ENCODE measurements at regions not wholly inside any gene's neighbourhood (a gene's known extent, or its start where the extent isn't known, plus 50 kb on each side); places are given as distances from the start of the nearest gene placed in this dataset.
"Not testable (repeated sequence)": the region's sequence is repeated elsewhere in the genome, so short reads cannot be mapped to it uniquely, and the experiment has no call there.

DNA sequence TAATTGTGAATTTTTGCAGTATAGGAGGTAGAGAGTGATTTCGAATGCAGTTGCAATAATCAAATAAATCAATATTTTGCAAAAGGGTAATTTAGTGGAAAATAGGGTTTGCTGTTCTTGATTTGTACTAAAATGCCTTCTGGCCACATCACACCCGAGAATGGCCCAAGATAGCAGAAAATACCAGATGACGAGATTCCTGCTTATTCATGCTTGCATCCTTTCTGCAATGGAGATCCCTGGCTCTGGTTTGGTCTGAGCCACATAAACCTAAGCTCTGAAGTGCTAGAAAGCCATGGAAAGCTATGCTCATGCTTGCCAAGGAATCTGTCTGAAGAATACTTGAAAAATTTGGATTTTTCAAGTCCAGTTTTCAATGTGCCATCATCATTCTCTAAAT is 634.2 kb upstream of the COBL start:
- DNase-seq (ENCODE audit: low read depth in 2 of 2) = no peak

DNA sequence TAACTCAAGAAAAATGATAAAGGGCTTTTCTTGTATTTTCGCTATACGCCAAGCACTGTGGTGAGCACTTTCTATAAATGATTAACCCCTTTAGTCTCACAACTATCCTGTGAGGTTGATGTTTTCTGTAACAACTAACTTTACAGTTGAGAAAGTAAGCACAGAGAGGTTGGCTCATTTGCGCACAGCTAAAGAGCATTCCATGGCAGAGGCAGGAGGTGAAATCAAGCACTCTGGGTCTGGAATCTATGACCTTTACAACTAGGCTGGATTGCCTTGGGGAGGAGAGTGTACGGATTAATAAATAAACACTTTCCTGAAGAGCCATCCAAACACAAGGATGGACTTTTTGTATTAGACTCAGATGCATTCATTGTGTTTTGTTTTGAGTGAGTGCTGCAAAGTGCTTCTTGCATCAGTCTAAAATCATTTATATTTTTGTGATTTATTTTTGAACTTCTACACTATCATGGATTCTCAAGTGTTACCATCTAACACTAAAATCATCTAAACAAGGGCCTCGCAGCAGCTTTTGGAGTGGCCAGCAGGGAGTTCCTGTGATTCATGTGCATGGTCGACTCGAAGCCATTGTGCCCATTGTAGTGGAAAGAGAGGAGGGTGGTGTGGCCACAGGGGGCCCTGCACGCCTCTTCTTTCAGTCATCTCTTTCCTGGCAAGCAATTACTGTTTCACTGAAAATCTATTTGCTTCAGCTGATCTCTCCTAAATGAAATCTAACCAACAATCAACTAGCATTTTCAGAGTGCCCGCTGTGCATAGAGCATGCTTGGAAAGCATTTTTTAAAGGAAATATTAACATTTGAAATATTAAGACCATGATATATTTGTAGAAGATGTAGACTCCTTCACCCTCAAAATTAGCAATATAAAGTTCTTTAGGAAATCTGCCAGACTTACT is 633.4 kb upstream of the COBL start:
- no peak for DNase-seq (ENCODE audit: low read depth in 2 of 2)

DNA sequence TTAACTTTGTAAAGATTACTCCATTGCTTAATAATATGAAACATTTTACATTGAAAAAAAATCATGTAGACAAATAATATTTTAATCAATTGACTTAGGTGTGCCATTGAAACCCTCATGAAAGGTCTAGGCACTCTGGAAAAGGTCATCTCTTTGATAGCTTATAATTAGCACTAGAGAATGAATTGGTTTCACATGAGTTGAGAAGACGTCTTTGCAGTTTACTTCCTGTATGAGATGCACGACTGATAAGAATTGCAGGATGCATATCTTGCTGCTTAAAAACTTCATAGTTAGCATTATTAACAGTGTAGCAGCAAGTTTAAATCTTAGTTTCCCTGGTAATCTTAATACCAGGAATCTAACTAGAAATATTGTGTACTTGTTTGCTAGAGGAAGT is 614.2 kb upstream of the COBL start:
- DNase-seq (ENCODE audit: low read depth in 2 of 2) = no peak

DNA sequence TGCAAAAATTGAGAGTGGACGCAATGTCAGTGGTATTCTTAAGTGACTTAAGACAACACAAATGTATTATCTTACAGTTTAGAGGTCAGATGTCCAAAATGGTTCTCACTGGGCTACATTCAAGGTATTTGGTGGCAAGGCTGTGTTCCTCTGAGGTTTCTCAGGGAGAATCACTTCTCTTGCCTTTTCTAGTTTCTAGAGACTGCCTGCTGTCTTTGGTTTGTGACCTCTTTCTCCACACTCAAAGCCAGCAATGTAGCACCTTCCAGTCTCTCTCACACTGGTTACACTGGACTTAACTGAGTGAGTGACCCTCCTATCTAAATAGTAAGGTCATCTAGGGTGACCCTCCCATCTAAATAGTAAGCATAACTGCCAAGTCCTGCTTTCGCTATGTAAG is 613.2 kb upstream of the COBL start:
- DNase-seq (ENCODE audit: low read depth in 2 of 2) = no peak

DNA sequence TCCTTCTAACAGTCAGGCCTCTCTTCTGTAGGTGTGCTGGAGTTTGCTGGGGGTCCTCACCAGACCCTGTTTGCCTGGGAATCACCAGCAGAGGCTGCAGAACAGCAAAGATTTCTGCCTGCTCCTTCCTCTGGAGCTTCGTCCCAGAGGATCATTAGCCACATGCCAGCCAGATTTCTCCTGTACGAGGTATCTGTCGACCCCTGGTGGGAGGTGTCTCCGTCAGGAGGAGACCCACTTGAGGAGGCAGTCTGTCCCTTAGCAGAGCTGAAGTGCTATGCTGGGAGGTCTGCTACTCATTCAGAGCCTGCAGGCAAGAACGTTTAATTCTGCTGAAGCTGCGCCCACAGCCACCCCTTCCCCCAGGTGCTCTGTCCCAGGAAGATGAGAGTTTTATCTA is 611.1 kb upstream of the COBL start:
- DNase-seq (ENCODE audit: low read depth in 2 of 2) = no peak

DNA sequence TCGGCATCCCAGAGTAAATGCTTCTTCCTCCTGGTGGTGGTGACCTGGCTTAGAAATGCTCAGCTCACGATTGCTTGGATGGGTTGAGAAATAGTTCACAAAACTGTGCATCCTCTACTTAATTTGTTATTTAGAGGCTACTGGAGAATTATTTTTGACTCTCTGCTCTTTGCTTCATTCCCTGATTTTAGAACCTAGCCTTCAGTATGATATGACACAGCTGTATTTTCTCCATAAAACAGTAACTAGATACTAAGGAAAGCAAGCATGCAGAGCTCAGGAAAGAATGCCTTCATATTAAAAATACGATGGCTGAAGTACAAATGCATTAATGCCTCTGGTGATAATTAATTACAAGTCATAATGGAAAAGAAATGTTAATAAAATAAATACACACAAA is 602.0 kb upstream of the COBL start:
- DNase-seq (ENCODE audit: low read depth in 2 of 2) = no peak

DNA sequence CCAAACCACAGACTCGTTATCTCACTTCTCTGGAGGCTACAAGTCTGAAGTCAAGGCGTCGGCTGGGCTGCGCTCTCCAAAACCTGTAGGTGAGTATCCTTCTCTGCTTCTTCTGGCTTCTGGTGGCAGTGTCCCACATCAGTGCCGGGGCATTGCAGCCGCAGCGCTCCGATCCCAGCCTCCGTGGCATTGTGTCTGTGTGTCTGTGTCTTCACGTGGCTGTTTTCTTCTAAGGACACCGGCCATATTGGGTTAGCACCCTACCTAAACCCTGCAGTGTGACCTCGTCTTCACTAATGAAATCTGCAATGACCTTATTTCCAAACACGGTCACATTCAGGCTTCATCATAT is 584.9 kb upstream of the COBL start:
- no peak for DNase-seq (ENCODE audit: low read depth in 2 of 2)

DNA sequence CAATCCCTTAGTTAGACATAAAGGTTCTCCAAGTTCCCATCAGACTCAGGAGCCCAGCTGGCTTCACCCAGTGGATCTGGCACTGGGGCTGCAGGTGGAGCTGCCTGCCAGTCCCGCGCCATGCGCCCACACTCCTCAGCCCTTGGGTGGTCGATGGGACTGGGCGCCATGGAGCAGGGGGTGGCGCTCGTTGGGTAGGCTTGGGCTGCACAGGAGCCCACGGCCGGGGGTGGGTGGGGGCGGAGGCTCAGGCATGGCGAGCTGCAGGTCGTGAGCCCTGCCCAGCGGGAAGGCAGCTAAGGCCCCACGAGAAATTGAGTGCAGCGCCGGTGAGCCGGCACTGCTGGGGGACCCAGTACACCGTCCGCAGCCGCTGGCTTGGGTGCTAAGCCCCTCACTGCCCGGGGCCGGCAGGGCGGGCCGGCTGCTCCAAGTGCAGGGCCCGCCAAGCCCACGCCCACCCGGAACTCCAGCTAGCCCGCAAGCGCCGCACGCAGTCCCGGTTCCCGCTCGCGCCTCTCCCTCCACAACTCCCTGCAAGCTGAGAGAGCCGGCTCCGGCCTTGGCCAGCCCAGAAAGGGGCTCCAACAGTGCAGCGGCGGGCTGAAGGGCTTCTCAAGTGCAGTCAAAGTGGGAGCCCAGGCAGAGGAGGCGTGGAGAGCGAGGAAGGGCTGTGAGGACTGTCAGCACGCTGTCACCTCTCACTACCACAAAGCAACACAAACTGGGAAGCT is 584.3 kb upstream of the COBL start:
- DNase-seq (ENCODE audit: low read depth in 2 of 2) = not testable (repeated sequence)

DNA sequence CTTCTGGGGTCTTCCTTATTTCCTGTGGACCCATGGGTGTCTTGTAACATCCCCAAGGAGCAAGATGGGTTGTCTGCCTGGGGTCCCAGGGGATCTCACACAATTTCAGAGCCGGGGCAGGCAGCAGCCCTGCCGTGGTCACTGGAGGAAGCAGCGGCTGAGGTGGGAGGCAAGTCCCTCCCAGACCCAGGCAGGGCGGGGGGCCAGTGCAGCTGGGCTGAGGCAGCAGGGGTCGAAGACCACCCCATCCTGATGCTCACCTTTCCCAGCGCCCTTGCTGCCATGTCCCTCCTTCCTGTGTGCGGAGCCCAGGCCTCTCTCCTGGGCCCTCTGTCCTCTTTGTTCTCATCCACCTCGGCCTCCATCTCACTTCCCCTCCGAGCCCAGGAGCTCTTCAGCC is 583.0 kb upstream of the COBL start:
- DNase-seq (ENCODE audit: low read depth in 2 of 2) = no peak

DNA sequence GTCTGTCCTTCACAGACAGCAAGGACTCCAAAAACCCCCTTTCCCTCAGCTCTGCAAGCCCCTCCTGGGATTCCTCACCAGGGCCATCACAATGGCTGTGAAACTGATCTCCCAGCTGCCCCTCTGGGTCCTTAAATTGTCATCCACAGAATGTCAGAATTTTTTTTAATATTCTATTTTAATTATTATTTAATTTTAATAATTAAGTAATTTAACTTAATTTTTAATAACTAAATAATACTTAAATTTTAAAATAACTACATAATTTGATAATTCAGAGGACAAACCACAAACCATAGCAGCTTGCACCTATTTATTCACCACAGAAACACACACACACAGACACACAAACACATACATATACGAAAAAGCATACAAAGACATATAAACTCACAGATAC is 565.8 kb upstream of the COBL start:
- DNase-seq (ENCODE audit: low read depth in 2 of 2) = no peak

DNA sequence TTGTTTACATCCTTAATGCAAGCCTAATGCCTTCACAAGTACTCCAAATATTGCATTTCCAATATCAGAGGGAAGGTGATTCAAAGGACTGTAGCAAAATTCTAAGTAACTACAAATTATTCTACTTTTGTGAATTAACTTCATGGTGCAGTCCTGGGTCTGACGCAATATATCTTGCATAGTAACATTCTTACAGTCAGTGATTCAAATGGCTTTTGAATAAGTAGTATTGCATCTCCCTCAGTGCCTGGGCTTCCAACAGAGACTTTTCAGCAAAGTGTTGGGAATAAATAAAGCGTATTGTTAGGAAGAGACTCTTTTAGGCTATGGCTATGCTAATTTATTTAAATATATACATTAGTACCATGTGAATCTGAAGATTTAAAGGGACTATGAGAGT is 564.7 kb upstream of the COBL start:
- no peak for DNase-seq (ENCODE audit: low read depth in 2 of 2)

DNA sequence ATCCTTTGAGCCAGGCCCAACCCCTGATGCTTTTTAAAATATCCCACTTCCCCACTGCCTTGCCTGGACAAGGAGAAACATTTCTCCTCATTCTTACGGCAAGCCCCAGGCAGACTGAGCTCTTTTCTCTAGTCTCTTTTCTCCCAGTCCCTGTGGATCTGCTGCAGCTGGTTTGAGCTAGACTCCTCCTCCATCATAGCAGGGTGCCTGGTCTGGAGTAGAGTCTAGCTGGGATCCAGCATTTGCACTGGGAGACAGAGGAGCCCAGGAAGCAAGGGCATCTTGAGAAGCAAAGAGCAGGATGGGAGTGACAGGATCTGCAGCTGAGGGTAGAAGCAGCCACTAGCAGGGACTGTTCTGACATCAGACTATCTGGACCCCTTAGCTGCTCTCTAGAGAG is 562.3 kb upstream of the COBL start:
- DNase-seq (ENCODE audit: low read depth in 2 of 2) = no peak

DNA sequence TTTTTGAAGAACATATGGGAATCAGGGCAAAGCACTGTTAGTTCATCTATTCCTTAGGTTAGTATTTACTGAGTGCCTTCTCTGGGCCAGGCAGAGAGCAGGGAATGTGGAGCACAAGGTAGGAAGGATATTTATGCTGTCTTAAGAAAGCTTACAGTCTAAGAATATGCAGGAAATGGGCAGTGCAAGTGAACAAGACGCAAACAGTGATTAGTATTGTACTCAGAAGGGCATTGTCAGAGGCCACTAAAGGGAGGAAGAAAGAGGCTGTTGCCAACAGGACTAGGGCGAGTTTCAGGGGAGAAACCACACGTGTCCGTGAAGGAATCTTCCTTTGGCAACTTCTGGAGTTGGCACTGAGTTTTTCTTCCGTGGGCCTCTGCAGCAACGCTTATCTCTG is 552.8 kb upstream of the COBL start:
- DNase-seq (ENCODE audit: low read depth in 2 of 2) = no peak

DNA sequence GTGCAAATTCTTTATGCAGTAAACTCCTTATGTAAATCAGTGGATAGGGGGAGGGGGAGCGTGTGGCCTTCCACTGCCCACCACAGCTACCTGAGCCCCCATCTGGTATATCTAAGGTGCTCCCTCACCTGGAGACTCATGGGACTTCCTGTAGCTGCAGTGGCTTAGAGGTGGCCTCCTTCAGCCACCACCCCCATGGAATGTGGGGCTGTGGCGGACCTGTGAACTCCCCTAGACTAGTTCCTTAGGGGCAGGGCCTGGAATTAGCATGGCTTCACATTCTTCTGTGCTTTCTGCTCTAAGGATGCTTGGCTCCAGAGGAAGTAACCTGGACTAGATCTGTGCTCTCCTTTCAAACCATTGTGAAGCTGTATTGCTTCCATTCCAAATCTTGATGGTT is 550.5 kb upstream of the COBL start:
- DNase-seq (ENCODE audit: low read depth in 2 of 2) = no peak

DNA sequence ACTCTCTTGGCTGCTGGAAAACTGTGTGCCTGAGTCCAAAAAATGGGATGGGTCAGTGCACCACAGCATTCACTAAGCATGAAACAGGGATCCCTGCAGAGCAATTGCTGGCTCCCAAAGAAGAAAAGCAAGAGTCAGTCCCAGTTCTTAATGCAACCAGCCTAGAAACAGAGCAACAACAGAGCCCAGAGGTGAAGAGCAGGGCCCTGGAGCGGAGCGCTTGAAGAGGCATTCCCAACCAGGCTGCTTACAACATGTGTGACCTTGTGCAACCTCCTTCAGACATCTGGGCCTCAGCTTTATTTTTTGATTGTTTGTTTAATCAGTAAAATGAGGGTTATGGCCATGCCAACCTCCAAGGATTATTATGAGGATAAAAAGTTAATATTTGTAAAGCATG is 543.7 kb upstream of the COBL start:
- no peak for DNase-seq (ENCODE audit: low read depth in 2 of 2)

DNA sequence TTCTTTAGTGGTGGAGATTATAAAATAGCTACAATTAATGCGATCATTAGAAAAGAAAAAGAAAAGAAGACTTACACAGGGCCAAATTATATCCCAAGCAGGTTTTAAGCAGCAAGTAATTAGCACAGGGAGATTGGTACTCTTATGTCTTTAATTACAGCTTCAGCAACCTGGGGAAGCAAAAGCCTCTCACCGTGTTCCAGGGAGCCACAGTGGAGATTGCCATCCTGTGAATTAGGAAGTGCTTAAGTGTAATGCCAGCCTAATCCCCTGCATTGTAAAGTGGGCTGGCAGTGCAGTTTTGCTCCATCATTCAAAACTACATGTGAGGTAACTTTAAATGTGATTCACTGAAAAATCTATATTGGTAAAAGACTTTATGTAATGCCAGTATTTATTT is 533.5 kb upstream of the COBL start:
- no peak for DNase-seq (ENCODE audit: low read depth in 2 of 2)

DNA sequence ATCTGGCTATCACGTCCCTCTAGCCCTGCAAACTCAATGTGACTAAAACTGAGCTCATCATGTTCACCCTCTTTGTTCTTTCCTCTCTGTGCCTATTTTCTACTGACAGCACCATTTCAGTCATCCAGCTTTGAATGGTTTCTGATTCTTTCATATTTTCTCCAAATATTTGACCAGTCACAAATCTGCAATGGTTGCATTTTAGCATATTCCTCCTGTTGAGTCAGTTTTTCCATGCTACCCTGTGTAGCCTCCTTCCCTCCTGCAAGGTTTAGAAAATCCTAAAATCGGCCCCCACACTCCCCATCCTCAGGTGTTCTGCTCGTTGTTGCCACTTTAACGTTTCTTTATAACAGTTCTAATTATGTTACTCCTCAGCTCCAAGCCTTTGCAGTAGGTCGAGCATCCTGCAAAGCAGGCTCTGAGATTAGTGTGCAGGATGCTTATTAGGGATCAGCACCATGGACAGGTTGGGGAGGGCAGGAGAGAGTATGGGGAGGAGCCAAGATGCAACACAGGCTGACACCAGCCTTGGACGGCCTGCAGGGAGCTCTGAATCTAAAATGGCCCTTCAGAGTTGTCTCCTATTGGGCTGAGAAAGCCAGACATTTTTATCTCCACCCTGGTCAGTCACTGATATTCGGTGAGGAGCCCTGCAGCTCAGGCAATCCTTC is 531.0 kb upstream of the COBL start:
- no peak for DNase-seq (ENCODE audit: low read depth in 2 of 2)

DNA sequence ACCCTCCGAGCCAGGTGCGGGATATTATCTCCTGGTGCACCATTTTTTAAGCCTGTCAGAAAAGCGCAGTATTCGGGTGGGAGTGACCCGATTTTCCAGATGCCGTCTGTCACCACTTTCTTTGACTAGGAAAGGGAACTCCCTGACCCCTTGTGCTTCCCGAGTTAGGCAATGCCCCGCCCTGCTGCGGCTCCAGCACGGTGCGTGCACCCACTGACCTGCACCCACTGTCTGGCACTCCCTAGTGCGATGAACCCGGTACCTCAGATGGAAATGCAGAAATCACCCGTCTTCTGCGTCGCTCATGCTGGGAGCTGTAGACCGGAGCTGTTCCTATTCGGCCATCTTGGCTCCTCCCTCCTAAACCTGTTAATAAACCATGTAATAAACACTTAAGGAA is 522.5 kb upstream of the COBL start:
- DNase-seq (ENCODE audit: low read depth in 2 of 2) = not testable (repeated sequence)

DNA sequence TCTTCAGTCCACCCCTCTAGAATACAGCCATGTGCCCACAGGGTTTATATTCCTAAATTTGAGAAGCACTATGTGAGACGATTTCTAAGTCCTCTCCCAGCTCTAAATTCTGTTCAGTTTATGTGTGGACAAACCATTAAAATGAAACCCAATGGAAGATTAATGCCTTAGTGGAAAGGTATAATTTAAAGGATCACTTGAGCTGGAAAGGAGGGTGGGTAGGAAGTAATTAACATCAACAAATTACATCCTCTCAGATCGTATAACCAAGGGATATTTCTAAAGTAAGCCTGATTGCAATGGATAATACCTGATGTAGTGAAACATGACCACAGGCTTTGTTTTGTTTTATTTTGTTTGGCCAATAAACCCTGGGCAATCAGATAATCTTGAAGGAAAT is 511.0 kb upstream of the COBL start:
- DNase-seq (ENCODE audit: low read depth in 2 of 2) = no peak

DNA sequence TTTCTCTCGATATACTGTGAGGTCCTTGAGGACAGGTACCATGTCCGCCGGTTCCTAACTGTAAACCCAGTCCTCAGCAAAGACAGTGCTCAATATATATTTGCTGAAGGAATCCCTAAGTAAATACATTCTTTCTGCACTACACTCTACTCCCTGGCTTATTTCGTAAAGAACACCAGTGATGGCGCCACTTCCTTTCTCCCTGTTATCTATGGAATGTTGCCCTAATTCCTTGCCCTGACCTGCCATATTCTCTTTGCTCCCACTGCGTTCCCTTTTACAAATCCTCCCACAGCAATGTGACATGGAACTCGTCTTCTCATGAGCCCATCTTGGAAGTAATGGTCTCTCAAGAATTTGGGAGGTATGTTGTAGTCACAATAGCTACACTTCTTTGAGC is 507.4 kb upstream of the COBL start:
- no peak for DNase-seq (ENCODE audit: low read depth in 2 of 2)

DNA sequence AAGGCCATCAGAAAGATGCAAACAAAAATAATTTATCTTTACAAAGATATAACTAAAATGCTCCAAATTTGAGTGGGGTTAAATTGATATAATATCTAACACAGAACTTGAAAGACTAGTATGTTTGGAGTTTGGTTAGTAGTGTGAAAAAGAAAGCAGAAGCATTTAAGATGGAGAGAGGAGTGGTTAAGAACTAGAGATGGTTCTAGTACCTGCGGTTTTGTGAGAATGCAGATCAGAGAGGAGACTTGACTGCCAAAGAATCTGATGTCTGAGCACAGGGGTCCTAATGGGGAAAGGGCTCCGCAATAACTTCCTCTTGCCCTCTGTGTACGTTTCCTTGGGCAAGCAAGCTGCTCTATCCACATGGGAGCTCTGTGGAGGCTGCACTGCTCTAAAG is 506.8 kb upstream of the COBL start:
- no peak for DNase-seq (ENCODE audit: low read depth in 2 of 2)

DNA sequence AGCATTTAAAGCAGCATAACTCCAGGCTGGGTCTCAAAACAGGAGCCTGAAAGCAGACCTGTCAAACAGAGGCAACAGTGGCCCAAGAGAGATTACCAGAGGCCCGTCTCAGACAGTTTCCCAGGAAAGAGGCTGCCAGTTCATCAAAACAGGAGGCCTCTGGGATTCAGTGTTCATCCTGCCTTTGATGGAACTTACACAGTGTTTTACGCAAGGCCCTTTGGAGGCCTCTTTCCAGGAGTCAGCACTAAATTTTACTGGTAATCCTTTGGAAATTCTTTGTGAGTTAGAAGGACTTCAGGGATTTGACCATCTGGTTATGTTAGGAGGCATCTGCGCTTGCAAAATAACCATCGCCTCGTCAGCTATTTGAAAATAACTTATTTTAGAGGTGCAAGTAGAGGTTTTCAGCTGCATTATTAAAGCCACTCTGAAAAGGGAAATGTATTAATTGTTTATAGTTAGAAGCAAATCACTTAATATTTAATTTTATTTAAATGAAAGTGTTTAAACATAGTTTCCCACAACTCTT is 501.2 kb upstream of the COBL start:
- DNase-seq (ENCODE audit: low read depth in 2 of 2) = no peak
